ENCODE measurements at regions not wholly inside any gene's neighbourhood (a gene's known extent, or its start where the extent isn't known, plus 50 kb on each side); places are given as distances from the start of the nearest gene placed in this dataset.
"Not testable (repeated sequence)": the region's sequence is repeated elsewhere in the genome, so short reads cannot be mapped to it uniquely, and the experiment has no call there.

DNA sequence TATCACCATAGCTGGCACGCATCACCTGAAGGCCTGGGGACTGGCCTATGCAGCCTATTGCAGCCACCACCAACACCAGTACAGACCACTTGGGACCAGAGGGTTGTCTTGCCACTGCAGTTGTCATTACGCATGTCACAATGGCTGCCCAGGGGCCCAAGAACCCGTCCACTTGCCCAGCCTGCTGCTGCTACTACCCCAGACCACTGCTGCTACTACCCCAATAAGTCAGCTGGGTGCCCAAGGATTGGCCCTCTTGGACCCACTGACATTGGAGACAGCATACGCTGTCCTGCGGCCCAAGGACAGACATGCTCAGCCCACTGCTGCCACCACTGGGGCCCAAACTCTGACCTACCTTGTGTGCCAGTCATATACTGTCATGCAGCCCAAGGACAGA, 102.7 kb upstream of the OR9Q1 start:
- no peak for DNase-seq

DNA sequence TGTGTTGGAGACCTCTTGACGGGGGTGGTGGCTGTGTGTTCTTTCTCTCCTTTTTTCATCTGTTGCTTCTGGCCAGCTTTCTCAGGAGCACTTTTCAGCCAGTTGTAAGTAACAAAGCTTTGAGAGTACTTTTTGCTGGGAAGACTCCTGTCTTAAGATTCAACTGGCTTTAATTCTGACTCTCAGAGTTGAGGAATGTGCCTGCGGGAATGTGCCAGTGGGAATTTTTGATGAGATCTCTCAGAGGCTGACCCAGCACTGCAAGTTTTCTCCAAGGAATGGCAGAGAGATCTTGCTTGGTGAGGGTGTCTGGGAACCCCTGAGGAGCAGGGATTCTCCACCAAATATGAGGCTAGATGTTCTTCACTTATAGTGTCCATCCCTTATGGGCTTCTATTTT, 91.6 kb upstream of the OR9Q1 start:
- no peak for DNase-seq

DNA sequence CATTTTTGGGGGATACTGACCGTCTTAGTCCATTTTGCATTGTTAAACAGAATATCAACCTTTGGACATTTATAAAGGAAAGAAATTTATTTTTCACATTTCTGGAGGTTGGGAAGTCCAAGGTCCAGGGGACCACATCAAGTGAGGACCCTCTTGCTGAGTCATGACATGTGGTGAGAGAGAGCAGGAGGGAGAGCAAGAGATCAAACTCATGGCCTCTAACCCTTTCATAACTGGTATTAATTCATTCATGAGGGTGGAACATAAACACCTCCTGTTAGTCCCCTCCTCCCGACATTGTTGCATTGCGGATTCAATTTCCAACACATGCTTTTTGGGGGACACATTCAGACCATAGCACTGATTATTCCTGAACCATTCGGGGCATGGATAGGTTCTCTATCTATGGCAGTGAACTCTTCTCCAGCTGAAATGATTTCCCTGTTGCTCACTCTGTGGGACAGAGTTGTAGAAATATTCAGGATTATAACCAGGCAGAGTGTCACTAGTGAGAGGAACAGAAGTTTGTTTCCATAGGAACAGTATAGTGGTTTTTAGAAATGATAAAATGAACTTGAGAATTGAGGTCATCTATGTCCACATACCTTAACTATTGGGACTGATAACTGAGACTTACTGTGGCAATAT, 88.2 kb upstream of the OR9Q1 start:
- DNase-seq = no peak

DNA sequence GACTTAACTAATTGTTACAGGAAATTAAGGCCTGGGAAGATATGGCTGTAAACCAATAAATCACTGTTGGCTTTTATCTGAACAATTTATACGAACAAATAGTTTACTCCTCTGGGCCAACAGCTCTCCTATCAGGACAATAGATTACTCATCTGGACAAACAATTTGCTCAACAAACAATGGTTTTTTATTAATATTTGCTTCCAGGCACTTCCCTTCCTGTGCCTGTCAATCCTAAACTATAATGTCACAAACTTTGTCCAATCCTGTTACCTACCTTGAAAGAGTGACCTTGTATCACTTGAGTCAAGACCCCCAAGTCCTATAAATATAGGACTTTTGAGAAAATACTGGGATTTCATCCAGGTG, 87.6 kb upstream of the OR9Q1 start:
- DNase-seq = no peak

DNA sequence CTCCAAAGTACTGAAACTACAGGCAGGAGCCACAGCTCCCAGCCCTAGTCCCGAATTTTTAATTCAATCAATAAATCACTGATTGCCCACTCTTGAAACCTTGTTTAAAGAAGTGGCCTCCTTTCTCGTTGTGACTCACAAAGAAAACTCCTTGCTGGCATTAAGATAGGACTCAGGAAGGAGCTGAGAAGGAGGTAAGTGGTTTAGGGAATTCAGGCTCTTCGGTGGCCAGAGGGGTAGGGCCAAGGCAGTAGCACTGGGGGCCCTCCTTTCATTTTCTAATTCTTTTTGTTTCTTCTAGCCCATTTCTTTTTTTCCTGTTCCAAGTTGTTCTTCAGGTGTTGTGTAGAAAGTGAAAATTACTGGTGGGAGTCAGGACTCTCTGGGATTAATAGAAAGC, 86.2 kb upstream of the OR9Q1 start:
- no peak for DNase-seq

DNA sequence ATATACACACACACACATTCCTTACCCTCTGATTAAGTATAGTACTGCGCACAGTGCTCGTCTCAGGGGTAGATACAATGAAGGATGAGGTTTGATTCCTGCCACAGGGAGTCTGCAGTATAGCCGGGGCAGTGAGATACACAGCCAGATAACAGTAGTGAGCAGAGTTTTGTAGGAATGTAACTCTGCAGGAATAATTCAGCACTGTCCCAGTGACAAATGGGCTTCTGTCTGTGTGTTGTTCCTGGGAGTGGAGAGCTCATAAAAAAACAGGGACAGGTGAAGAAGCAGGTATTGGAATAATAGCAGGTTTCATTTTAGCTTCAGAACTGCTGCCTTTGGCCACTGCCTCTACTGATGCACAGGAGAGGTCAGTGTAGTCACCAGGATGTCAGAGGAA, 85.3 kb upstream of the OR9Q1 start:
- DNase-seq = no peak

DNA sequence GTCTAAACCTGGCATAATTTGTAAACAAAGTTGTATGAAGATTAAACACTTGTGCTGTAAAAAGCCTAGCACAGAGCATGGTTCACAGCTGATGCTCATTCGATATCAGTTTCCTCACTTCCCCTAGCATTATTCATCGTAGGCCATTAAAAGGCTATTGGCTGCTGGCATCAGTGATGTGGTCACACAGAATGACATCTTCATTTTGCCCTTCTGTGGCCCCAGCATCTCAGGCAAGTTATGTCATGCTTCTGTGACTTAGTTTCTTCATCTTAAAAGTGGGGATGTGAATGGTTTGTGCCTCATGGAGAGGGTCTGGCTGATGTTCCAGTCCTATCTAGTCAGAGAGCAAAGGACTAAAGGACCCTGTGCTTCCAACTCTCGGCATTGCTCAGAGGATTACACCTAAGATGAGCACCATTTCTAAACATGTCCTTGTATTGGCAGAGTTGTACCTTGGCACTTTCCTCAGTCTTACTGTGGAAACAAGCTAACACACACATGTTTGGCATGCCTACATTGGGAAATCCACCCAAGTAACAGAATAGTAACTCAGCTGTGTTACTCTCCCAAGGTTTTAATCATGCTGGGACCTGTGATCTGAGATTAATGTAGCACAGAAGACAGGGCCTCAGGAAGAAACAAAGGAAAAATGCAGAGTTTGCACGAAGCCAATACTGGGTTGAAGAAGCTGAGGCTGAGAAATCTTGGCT, 83.5 kb upstream of the OR9Q1 start:
- DNase-seq = no peak

DNA sequence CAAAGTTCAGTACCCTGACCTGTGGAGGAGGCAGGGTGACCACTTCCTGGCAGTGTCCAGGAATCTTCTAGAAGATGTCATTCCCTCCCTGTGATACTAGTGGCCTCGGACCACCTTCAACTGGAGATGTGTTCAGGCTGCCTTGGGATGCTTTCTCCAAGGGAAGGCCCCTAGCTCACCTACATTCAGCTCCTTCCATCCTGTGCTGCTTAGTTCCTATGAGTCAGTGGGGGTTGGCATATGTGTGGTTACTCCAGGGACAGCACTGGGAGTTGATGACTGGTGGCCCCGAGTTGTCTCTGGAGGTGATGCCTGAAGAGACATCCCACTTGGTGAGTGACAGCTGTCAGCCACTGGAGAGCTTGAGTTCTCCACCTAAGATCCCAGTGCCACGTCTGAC, 81.8 kb upstream of the OR9Q1 start:
- DNase-seq = no peak

DNA sequence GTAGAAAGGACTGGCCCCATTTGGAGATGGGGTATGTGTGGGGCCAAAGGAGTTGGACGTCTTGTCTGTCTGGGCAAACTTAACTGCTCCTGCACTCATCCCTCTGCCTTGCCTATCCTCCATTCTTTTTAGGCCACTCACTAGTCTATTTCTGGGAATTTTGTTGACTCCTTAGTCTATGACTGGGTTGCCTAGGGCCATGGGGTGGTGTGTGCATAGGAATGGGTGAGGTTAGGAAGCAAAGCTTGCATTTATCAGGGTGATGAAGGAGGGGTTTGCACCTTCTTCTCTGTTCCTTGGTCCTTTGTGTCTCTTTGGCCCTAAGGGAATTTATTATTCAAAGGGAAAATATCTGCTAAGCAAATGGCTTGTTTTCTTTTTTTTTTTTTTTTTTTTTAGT, 80.9 kb upstream of the OR9Q1 start:
- DNase-seq = no peak

DNA sequence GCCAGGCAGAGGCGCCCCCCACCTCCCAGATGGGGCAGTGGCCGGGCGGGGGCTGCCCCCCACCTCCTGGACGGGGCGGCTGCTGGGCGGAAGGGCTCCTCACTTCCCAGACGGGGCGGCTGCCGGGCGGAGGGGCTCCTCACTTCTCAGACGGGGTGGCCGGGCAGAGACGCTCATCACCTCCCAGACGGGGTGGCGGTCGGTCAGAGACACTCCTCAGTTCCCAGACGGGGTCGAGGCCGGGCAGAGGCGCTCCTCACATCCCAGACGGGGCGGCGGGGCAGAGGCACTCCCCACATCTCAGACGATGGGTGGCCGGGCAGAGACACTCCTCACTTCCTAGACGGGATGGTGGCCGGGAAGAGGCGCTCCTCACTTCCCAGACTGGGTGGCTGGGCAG, 79.9 kb upstream of the OR9Q1 start:
- not testable (repeated sequence) for DNase-seq

DNA sequence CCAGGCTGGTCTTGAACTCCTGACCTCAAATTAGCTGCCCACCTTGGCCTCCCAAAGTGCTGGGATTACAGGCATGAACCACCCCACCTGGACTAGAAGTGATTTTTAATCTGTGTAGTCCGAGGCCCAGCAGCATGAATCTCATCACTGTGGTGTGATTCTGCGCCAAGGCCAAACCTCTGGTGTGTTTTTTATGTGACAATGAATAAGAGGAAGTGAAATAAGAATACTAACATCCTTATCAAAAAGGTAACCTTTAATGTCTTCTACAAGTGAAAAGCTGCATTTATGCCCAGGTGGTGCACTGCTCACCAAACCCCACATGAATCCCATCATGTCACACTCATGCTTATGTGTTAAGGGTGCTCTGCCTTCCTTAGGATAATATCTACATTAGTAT, 77.1 kb upstream of the OR9Q1 start:
- no peak for DNase-seq

DNA sequence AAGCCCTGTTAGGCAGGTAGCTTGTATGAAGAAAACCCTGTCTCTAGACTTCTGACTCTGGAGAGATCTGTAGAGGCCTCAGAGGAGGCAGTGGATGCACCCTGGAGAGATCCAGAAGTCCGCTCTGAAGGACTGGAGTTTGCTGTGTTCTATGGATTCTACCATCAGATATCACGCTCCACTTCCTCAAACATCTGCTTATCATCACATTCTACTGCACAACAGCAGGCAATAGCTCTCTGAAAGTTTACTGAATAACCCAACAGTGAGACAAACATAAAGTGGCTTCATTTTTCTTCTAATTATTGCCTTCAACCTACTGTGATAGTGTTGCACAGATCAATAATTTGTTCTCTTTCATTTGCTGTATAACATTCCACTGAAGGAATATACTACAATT, 59.0 kb upstream of the OR9Q1 start:
- DNase-seq = no peak

DNA sequence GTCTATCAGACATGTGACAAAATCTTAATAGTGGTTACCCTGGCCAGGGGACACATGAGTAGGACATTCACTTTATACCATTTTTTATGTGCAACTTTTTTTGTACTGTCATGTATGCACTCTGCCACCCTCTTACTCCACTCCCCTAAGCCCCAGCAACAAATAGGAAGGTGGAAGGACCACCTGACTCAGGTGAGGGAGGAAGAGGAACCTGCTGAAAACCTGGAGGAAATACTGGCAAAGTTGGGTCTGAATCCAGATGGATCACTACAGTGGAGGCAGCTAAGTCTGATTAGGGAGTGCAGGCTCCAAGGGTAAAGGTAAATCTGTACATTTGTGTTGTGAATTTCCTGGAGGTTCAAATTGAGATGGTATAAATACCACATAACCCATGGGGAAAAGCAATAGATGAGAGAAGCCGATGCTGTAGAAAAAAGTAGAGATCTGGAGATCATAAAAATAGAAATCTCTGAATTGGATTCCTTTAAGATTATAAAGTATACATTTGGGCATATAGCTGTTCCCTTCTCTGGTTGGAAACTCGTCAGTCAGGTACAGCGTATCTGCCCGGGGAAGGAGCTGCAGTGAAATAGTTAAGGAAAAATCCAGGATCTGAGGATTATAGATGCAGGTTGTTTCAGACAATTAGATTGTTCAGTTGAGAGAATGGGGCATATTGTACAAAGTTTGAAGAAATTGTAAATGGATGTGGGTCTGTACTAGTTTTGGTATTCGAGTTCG, 52.2 kb upstream of the OR9Q1 start:
- no peak for DNase-seq

DNA sequence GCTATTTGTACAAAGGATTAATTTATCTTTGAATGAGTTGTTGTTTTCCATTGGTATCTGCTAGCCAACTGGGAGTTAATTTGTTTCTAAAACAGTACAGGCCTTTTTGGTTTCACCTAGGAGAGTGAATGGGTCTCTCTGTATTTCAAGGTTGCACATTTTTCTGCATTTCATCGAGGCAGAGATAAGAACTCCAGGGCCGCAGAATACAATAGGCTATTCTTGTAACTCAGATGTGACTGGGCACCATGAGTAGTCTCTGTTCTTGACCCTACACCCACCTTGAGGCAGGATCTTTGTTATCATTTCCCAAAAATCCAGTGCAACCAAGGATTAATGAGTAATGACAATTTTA, 51.7 kb upstream of the OR9Q1 start:
- DNase-seq = no peak

Measured in CD4-positive, alpha-beta T cell treated with Interleukin-17A for 1 hour (primary cell).